Activated CD8-positive, alpha-beta T cell treated with anti-CD3 and anti-CD28 coated beads for 36 hours (primary cell): ENCODE measurements at regions not wholly inside any gene's neighbourhood (a gene's known extent, or its start where the extent isn't known, plus 50 kb on each side); places are given as distances from the start of the nearest gene placed in this dataset.

Experiments used
- ATAC-seq: fragments of 200-7000 bp; cut with Tn5 transposase; one replicate; pipeline ENCODE4 v1.10.0; 2021; ENCODE audit warnings: mild to moderate bottlenecking, moderate library complexity
- CTCF ChIA-PET: fragments of 350-600 bp; sonication (Branson Sonifier 250); formaldehyde crosslinking; loops from one replicate; lab custom pipeline; 2021; ENCODE audit warnings: antibody characterized with exemption; lab: Charles Lee
- POLR2A ChIA-PET: fragments of 350-600 bp; sonication (Branson Sonifier 250); formaldehyde crosslinking; loops from one replicate; lab custom pipeline; 2021; ENCODE audit warnings: antibody characterized with exemption; lab: Charles Lee
- DNase-seq: peaks from one replicate; pipeline ENCODE4 v3.0.0-alpha.2; 2020
- H3K27ac Mint-ChIP-seq: one replicate; pipeline ENCODE4 v1.8.0; 2021; ENCODE audit warnings: mild to moderate bottlenecking, mixed read lengths
- H3K27me3 Mint-ChIP-seq: one replicate; pipeline ENCODE4 v1.8.0; 2021; ENCODE audit warnings: mixed read lengths
- H3K36me3 Mint-ChIP-seq: one replicate; pipeline ENCODE4 v1.8.0; 2021; ENCODE audit warnings: low read depth, mixed read lengths
- H3K4me1 Mint-ChIP-seq: one replicate; pipeline ENCODE4 v1.8.0; 2021; ENCODE audit warnings: low read depth, mixed read lengths
- H3K4me3 Mint-ChIP-seq: one replicate; pipeline ENCODE4 v1.8.0; 2021; ENCODE audit warnings: mild to moderate bottlenecking, moderate library complexity, mixed read lengths
- H3K9me3 Mint-ChIP-seq: one replicate; pipeline ENCODE4 v1.8.0; 2021; ENCODE audit warnings: mixed read lengths
- intact Hi-C: fragments of 100-400 bp; cut with micrococcal nuclease; formaldehyde crosslinking; loops from one replicate; pipeline ENCODE4 v1.10.0; 2022
- TF ChIP-seq, protein P1 (sequence below): fragments of 200-600 bp; IDR thresholded peaks from one replicate; pipeline ENCODE4 v1.8.0; 2022; ENCODE audit warnings: antibody characterized with exemption, mild to moderate bottlenecking

DNA sequence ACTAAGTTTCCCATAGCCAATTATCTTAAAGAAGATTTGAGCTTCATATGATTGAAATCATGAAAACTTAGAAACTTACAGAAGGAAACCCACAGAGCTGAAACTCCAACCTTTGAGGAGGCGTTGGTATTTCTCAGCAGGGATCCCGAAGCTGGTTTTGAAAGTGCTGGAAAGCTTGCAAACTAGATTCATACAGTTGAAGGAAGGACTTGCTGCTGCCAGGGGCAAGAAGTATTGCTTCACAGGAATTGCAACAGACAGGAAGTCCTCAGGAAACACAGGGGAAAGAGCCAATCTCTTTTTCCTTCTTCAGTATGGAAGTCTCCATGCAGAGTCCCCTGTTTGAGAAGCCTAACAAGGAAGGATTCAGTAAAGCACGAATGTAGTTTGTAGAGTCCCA lies 419.7 kb downstream of the CD109 start:
- CTCF ChIA-PET: no interaction called here
- Mint-ChIP-seq H3K4me3 (no peak overlapping the region), H3K27ac (no peak overlapping the region), H3K9me3 (no peaks in the 10 kb centered on the region), H3K36me3 (no peaks in the 10 kb centered on the region), H3K4me1 (no peaks in the 10 kb centered on the region), H3K27me3 (peaks cover 5% of the 10 kb centered on the region)
- no peak for ATAC-seq
- POLR2A ChIA-PET: no interaction called here
- DNase-seq: no peak
- intact Hi-C loops: no loop called here
- TF ChIP-seq, protein P1, sequence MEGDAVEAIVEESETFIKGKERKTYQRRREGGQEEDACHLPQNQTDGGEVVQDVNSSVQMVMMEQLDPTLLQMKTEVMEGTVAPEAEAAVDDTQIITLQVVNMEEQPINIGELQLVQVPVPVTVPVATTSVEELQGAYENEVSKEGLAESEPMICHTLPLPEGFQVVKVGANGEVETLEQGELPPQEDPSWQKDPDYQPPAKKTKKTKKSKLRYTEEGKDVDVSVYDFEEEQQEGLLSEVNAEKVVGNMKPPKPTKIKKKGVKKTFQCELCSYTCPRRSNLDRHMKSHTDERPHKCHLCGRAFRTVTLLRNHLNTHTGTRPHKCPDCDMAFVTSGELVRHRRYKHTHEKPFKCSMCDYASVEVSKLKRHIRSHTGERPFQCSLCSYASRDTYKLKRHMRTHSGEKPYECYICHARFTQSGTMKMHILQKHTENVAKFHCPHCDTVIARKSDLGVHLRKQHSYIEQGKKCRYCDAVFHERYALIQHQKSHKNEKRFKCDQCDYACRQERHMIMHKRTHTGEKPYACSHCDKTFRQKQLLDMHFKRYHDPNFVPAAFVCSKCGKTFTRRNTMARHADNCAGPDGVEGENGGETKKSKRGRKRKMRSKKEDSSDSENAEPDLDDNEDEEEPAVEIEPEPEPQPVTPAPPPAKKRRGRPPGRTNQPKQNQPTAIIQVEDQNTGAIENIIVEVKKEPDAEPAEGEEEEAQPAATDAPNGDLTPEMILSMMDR: no peak

DNA sequence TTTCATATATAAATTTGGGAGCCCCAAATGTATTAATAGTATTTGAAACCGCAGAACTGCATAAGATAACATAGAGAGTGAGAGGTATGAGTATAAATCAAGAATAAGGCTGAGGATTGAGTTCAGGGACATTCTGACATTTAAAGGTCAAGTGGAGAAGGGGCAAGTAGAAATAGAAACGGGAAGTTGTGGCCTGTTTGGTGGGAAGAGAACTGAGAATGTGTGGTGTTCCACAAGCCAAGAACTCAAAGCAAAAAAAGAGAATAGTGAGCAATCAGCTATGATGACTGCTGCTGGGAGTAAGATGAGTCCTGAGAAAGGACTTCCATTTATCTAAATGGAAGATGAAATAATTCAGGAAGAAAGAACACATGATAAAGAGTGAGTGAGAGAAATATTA lies 418.4 kb downstream of the CD109 start:
- ATAC-seq: no peak
- H3K9me3 Mint-ChIP-seq: no peaks in the 10 kb centered on the region
- H3K4me1 Mint-ChIP-seq: no peaks in the 10 kb centered on the region
- H3K36me3 Mint-ChIP-seq: no peaks in the 10 kb centered on the region
- TF ChIP-seq, protein P1: no peak
- CTCF ChIA-PET: interaction anchor here (1.0 kb wide), 1 partner anchor 23 kb away, joined by 3 read pairs; no protein-coding TSS in a partner anchor
- peaks cover 5% of the 10 kb centered on the region for H3K27me3 Mint-ChIP-seq
- no peak overlapping the region for H3K27ac Mint-ChIP-seq
- H3K4me3 Mint-ChIP-seq: no peak overlapping the region
- POLR2A ChIA-PET: no interaction called here
- DNase-seq: no peak
- intact Hi-C loops: no loop called here

DNA sequence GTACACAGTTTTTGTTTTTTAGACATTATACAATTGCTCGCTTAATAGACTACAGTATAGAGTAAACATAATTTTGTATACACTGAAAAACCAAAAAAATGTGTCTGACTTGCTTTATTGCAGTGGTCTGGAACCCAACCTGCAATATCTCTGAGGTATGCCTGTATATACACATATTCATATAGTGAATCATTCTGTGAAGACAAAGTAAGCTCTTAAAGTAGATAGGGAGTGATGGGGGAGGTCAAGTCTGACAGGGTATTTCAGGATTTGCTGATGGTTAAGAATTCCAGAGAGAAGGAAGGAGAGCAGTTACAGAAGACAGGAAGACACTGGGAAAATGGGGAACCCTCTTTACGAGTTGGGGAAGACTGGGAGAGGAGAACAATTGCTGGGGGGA lies 417.9 kb downstream of the CD109 start:
- ATAC-seq (no peak), DNase-seq (no peak)
- H3K27ac Mint-ChIP-seq: no peak overlapping the region
- peaks cover 5% of the 10 kb centered on the region for H3K27me3 Mint-ChIP-seq
- ChIA-PET POLR2A (no interaction called here), CTCF (interaction anchor here (1.0 kb wide), 1 partner anchor 22 kb away, joined by 3 read pairs; no protein-coding TSS in a partner anchor)
- H3K4me3 Mint-ChIP-seq: no peak overlapping the region
- intact Hi-C loops: no loop called here
- TF ChIP-seq, protein P1: no peak
- H3K9me3 Mint-ChIP-seq: no peaks in the 10 kb centered on the region
- H3K4me1 Mint-ChIP-seq: no peaks in the 10 kb centered on the region
- no peaks in the 10 kb centered on the region for H3K36me3 Mint-ChIP-seq

DNA sequence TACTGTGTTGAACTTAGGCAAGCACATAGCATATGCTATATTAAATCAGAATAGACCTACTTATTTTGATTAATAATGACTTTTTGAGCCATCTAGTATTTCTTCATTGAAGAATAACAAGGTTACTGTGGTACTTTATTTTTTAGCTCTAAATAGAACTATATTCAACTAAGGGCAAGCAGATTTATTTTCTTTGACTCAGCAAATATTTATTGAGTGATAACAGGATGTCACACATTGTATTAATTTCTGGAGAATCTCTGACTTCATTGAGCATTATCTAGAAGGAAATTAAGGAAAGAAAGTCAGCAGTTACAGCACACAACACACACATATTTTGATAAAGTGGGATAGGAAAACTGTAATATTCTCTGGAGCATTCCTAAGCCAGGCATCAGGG lies 407.4 kb downstream of the CD109 start:
- no peak overlapping the region for H3K4me3 Mint-ChIP-seq
- H3K27ac Mint-ChIP-seq: no peak overlapping the region
- no peaks in the 10 kb centered on the region for H3K27me3 Mint-ChIP-seq
- POLR2A ChIA-PET: no interaction called here
- DNase-seq: no peak
- no peak for ATAC-seq
- intact Hi-C loops: no loop called here
- H3K36me3 Mint-ChIP-seq: no peaks in the 10 kb centered on the region
- TF ChIP-seq, protein P1: no peak
- CTCF ChIA-PET: interaction anchor here (0.9 to 2.3 kb wide), 2 partner anchors 12 to 15 kb away, joined by 3 to 8 read pairs; no protein-coding TSS in a partner anchor
- no peaks in the 10 kb centered on the region for H3K4me1 Mint-ChIP-seq
- H3K9me3 Mint-ChIP-seq: no peaks in the 10 kb centered on the region

DNA sequence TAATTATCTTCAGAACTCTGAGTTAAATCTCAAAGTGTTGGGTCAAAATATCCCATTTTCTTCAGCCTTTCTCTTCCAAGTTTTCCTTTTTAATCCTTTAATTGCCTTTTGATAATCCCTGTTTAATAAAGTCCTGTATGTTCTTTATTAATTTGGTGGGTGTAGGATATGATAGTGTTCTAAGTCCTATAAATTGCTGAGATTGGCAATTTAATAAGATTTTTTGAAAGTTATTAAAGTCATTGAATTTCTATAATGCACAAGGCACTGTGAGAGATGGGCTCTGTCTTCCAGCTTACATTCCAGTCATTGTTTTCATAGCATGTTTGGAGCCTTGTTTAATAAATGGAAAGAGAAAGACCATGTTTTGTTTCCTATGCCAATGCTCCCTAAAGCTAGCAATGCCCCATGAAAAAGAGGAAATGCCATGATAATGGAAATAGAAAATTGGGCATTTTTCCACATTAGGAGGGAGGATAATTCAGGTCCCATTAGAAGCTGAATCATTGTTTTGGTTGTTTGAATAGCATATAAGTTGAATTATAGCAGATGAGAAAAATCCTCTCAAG lies 404.8 kb downstream of the CD109 start:
- H3K4me1 Mint-ChIP-seq: no peaks in the 10 kb centered on the region
- no peak overlapping the region for H3K27ac Mint-ChIP-seq
- H3K36me3 Mint-ChIP-seq: no peaks in the 10 kb centered on the region
- POLR2A ChIA-PET: no interaction called here
- no peak for DNase-seq
- CTCF ChIA-PET: interaction anchor here (1.6 kb wide), 1 partner anchor 10 kb away, joined by 9 read pairs; no protein-coding TSS in a partner anchor
- no peak for ATAC-seq
- H3K27me3 Mint-ChIP-seq: no peaks in the 10 kb centered on the region
- TF ChIP-seq, protein P1: no peak
- H3K9me3 Mint-ChIP-seq: no peaks in the 10 kb centered on the region
- intact Hi-C loops: no loop called here
- H3K4me3 Mint-ChIP-seq: no peak overlapping the region
